GM12878 (cell line): ENCODE measurements at regions not wholly inside any gene's neighbourhood (a gene's known extent, or its start where the extent isn't known, plus 50 kb on each side); places are given as distances from the start of the nearest gene placed in this dataset.
"Not testable (repeated sequence)": the region's sequence is repeated elsewhere in the genome, so short reads cannot be mapped to it uniquely, and the experiment has no call there.

ENCODE experiments used
- ATAC-seq: fragments of 200-7000 bp; cut with Tn5 transposase; 3 replicates; pipeline ENCODE4 v1.9.1; 2020; ENCODE audit warnings: mild to moderate bottlenecking, moderate library complexity
- BruUV-seq: library from RNA; stranded (reverse); fragments of 400-500 nt; replicated peaks from 2 replicates; lab custom pipeline; 2021; lab: Mats Ljungman, UMichigan
- CTCF ChIA-PET: fragments of 300-600 bp; sonication (Branson Sonifier 250); formaldehyde crosslinking; extraction: SDS; loops from one replicate; lab custom pipeline; 2021; ENCODE audit warnings: inconsistent platforms; lab: Yijun Ruan, JAX
- POLR2A ChIA-PET: fragments of 350-600 bp; formaldehyde crosslinking; extraction: SDS; loops from one replicate; lab custom pipeline; 2021; ENCODE audit warnings: inconsistent platforms; lab: Charles Lee
- RAD21 ChIA-PET: fragments of 300-600 bp; sonication (Branson Sonifier 250); formaldehyde crosslinking; loops from one replicate; lab custom pipeline; 2023; ENCODE audit warnings: antibody characterized with exemption; ENCODE audit not compliant: unreplicated experiment; lab: Charles Lee
- SMC1A ChIA-PET: fragments of 300-600 bp; sonication (Branson Sonifier 250); formaldehyde crosslinking; loops from one replicate; lab custom pipeline; 2023; ENCODE audit not compliant: unreplicated experiment, uncharacterized antibody; lab: Charles Lee
- DNase-seq: peaks from one replicate; pipeline ENCODE4 v3.0.0-alpha.2; 2011; ENCODE audit warnings: low read depth, low spot score
- FAIRE-seq: peaks from 3 replicates; lab custom pipeline; 2011; peaks lifted over from hg19 to GRCh38; lab: Jason Lieb, UNC
- H2AFZ ChIP-seq: 2 replicates; pipeline ENCODE4 v1.6.0; 2011; ENCODE audit warnings: low read depth, low read length, control low read depth; ENCODE audit not compliant: control insufficient read depth
- H3K27ac ChIP-seq: 2 replicates; pipeline ENCODE4 v1.5.1; 2011; ENCODE audit warnings: control low read depth; ENCODE audit not compliant: control insufficient read depth, insufficient read depth
- H3K27me3 ChIP-seq, 2 experiments: replicated peaks in 1 of 2; 2 replicates each; pipeline versions ENCODE4 v1.6.0 to v1.6.1; 2011; ENCODE audit warnings: low read length in 1 of 2; ENCODE audit not compliant: control insufficient read depth in 2 of 2, insufficient read depth in 2 of 2
- H3K36me3 ChIP-seq, 2 experiments: 2 replicates each; pipeline ENCODE4 v1.5.1; 2011; ENCODE audit warnings: low read length in 1 of 2; ENCODE audit not compliant: control insufficient read depth in 2 of 2, insufficient read depth in 2 of 2
- H3K4me1 ChIP-seq: 2 replicates; pipeline ENCODE4 v1.6.1; 2011; ENCODE audit warnings: mild to moderate bottlenecking, low read length, moderate library complexity, mixed read lengths; ENCODE audit not compliant: control insufficient read depth, insufficient read depth
- H3K4me2 ChIP-seq: 2 replicates; pipeline ENCODE4 v1.6.0; 2011; ENCODE audit warnings: control low read depth; ENCODE audit not compliant: control insufficient read depth, insufficient read depth
- H3K4me3 ChIP-seq: fragments of 200-600 bp; sonication (generic); 2 replicates; pipeline ENCODE4 v1.5.1; 2016
- H3K79me2 ChIP-seq: 2 replicates; pipeline ENCODE4 v1.6.0; 2011; ENCODE audit warnings: low read length; ENCODE audit not compliant: control insufficient read depth, insufficient read depth
- H3K9ac ChIP-seq: 2 replicates; pipeline ENCODE4 v1.8.0; 2011; ENCODE audit warnings: low read length, control low read depth, mixed read lengths; ENCODE audit not compliant: control insufficient read depth, insufficient read depth
- H3K9me3 ChIP-seq: replicated peaks from 3 replicates; pipeline ENCODE4 v1.5.1; 2011; ENCODE audit warnings: mild to moderate bottlenecking, low read length; ENCODE audit not compliant: control insufficient read depth, insufficient read depth
- H4K20me1 ChIP-seq: 2 replicates; pipeline ENCODE4 v1.6.0; 2011; ENCODE audit not compliant: control insufficient read depth, insufficient read depth
- BHLHE40 ChIP-seq, 2 experiments: fragments of 450-650 bp in 1 of 2; IDR thresholded peaks; 2 replicates each; pipeline ENCODE4 v1.6.1; 2011 to 2017; ENCODE audit warnings: low read depth in 2 of 2, borderline replicate concordance in 1 of 2, improper control_type of control experiment in 1 of 2, low read length in 1 of 2, mild to moderate bottlenecking in 1 of 2
- E2F4 ChIP-seq: IDR thresholded peaks from 2 replicates; pipeline ENCODE4 v1.6.1; 2012; ENCODE audit warnings: low read depth, low read length, improper control_type of control experiment
- MXI1 ChIP-seq: fragments of 150-350 bp; IDR thresholded peaks from 2 replicates; pipeline ENCODE4 v1.6.1; 2011; ENCODE audit warnings: low read depth, mild to moderate bottlenecking, inconsistent platforms, low read length, improper control_type of control experiment
- MYB ChIP-seq: fragments of 150-350 bp; IDR thresholded peaks from 2 replicates; pipeline ENCODE4 v1.6.1; 2014; ENCODE audit warnings: mild to moderate bottlenecking, low read depth, low read length, borderline replicate concordance
- NKRF ChIP-seq: fragments of 450-650 bp; conservative IDR thresholded peaks from 2 replicates; pipeline ENCODE4 v1.6.1; 2017; ENCODE audit warnings: mild to moderate bottlenecking, moderate library complexity
- POLR2A ChIP-seq: IDR thresholded peaks from 2 replicates; pipeline ENCODE4 v1.6.1; 2011; ENCODE audit warnings: low read depth, mild to moderate bottlenecking, low read length
- POLR2AphosphoS5 ChIP-seq: IDR thresholded peaks from 2 replicates; pipeline ENCODE4 v1.6.1; 2011; ENCODE audit warnings: mild to moderate bottlenecking, low read length, inconsistent platforms
- POU2F2 ChIP-seq: IDR thresholded peaks from 3 replicates; pipeline ENCODE4 v1.6.1; 2011; ENCODE audit warnings: low read depth, mild to moderate bottlenecking, low read length, borderline replicate concordance
- RAD21 ChIP-seq: IDR thresholded peaks from 2 replicates; pipeline ENCODE4 v1.6.1; 2011; ENCODE audit warnings: mild to moderate bottlenecking, low read depth, low read length, moderate library complexity; ENCODE audit not compliant: insufficient read depth
- RAD51 ChIP-seq: fragments of 450-650 bp; IDR thresholded peaks from 2 replicates; pipeline ENCODE4 v1.6.1; 2016; ENCODE audit warnings: moderate library complexity, mild to moderate bottlenecking, inconsistent platforms
- SIN3A ChIP-seq: IDR thresholded peaks from 2 replicates; pipeline ENCODE4 v1.6.1; 2012; ENCODE audit warnings: low read depth, low read length, improper control_type of control experiment
- SMAD5 ChIP-seq: IDR thresholded peaks from 2 replicates; pipeline ENCODE4 v1.6.1; 2016; ENCODE audit warnings: antibody characterized with exemption, low read depth
- TBL1XR1 ChIP-seq: IDR thresholded peaks from 2 replicates; pipeline ENCODE4 v1.6.1; 2012; ENCODE audit warnings: low read depth, low read length, improper control_type of control experiment
- TCF3 ChIP-seq: IDR thresholded peaks from 2 replicates; pipeline ENCODE4 v1.6.1; 2012; ENCODE audit warnings: low read depth, mild to moderate bottlenecking, low read length, borderline replicate concordance; ENCODE audit not compliant: insufficient read depth
- USF1 ChIP-seq: IDR thresholded peaks from 2 replicates; pipeline ENCODE4 v1.6.1; 2011; ENCODE audit warnings: borderline replicate concordance, low read depth, mild to moderate bottlenecking, moderate library complexity, mixed read lengths, low read length; ENCODE audit not compliant: insufficient read depth; ENCODE audit errors: extremely low read length
- USF2 ChIP-seq: IDR thresholded peaks from 2 replicates; pipeline ENCODE4 v1.6.1; 2011; ENCODE audit warnings: low read depth, low read length, improper control_type of control experiment, borderline replicate concordance
- YY1 ChIP-seq: IDR thresholded peaks from 2 replicates; pipeline ENCODE4 v1.6.1; 2011; ENCODE audit warnings: low read depth, mild to moderate bottlenecking, low read length
- WGBS: methylation state at CpG from one replicate; pipeline ENCODE4 v1.1.6; 2016; ENCODE audit warnings: low lambda C conversion rate; ENCODE audit not compliant: insufficient replicate concordance, insufficient coverage; ENCODE audit errors: missing lambda C conversion rate; 5-methylcytosine and 5-hydroxymethylcytosine counted together
- in situ Hi-C: fragments of 300-500 bp; cut with MboI; formaldehyde crosslinking; loops from 9 replicates; pipeline ENCODE4 v1.14.3; 2018; ENCODE audit warnings: mixed read lengths
- intact Hi-C: fragments of 100-400 bp; cut with micrococcal nuclease; formaldehyde crosslinking; loops from one replicate; pipeline ENCODE4 v1.14.2; 2022; ENCODE audit not compliant: unreplicated experiment

GRCh38 chr17:45585037-45585733, 94.7 kb upstream of the PLEKHM1 start:
- in situ Hi-C loops (loop anchor here (25.0 kb wide), 2 partner anchors 552 to 677 kb away; no protein-coding TSS in a partner anchor), intact Hi-C loops (loop anchor here (2.0 kb wide), 1 partner anchor 156 kb away; no protein-coding TSS in a partner anchor)
- 1% methylated on average over 54 of the region's 56 CpGs for WGBS
- H3K9me3 ChIP-seq, SMC1A ChIA-PET, H3K36me3 ChIP-seq, CTCF ChIA-PET, DNase-seq, H4K20me1 ChIP-seq, H3K27me3 ChIP-seq: not testable (repeated sequence)
- POLR2A ChIA-PET, result interaction anchor here (1.2 kb wide), 1 partner anchor 176 kb away, joined by 3 read pairs; no protein-coding TSS in a partner anchor
- TSS peak; percentile 60 for BruUV-seq
- peak; percentile 49 for FAIRE-seq
- RAD21 ChIA-PET, result interaction anchor here (0.6 to 1.2 kb wide), 2 partner anchors 156 to 194 kb away, joined by 3 to 4 read pairs; no protein-coding TSS in a partner anchor
- H3K4me3 ChIP-seq, result peak overlapping the region; percentile 70
- ATAC-seq, result peak; percentile 86
- peak overlapping the region; percentile 88 for H2AFZ ChIP-seq
- peak overlapping the region; percentile 84 for H3K27ac ChIP-seq
- H3K79me2 ChIP-seq, result peaks cover 41% of the 10 kb centered on the region
- peak overlapping the region; percentile 91 for H3K9ac ChIP-seq
- H3K4me1 ChIP-seq, result peaks cover 12% of the 10 kb centered on the region; the same call in 1 of the 2 replicates
- H3K4me2 ChIP-seq, result peak overlapping the region; percentile 11; the same call in 1 of the 2 replicates
- peak; percentile 43; the same call in 2 of the 3 replicates for TF ChIP-seq POU2F2
- TF ChIP-seq POLR2AphosphoS5, result peak; percentile 60; the same call in 1 of the 2 replicates
- 0 out of 2 replicates have a peak, but pooled peaks have one; percentile 38 for TF ChIP-seq TCF3
- peak; percentile 83 for TF ChIP-seq RAD51
- TF ChIP-seq YY1, result peak; percentile 88
- TF ChIP-seq TBL1XR1, result 0 out of 2 replicates have a peak, but pooled peaks have one; percentile 35
- peak; percentile 33; the same call in 1 of the 2 replicates for TF ChIP-seq MXI1
- TF ChIP-seq RAD21, result 0 out of 2 replicates have a peak, but pooled peaks have one; percentile 7
- TF ChIP-seq NKRF, result peak; percentile 14; the same call in 1 of the 2 replicates
- TF ChIP-seq POLR2A, result peak; percentile 65; the same call in 1 of the 2 replicates
- peak; percentile 92 to 97 for TF ChIP-seq BHLHE40 (IDR thresholded peaks at IDR 0.05; ENCODE audit: borderline replicate concordance in 1 of 2, low read depth in 2 of 2, low read length in 1 of 2)
- peak; percentile 77 for TF ChIP-seq MYB
- TF ChIP-seq USF2, result peak; percentile 78
- 0 out of 2 replicates have a peak, but pooled peaks have one; percentile 26 for TF ChIP-seq E2F4
- TF ChIP-seq SMAD5, result 0 out of 2 replicates have a peak, but pooled peaks have one; percentile 28
- peak; percentile 93 for TF ChIP-seq USF1
- TF ChIP-seq SIN3A, result peak; percentile 54; the same call in 1 of the 2 replicates
